Transverse colon (tissue), 3 donors: ENCODE measurements at regions not wholly inside any gene's neighbourhood (a gene's known extent, or its start where the extent isn't known, plus 50 kb on each side); places are given as distances from the start of the nearest gene placed in this dataset.

Experiments used
- EP300 ChIP-seq: sonication (generic); formaldehyde crosslinking; IDR thresholded peaks from one replicate; pipeline ENCODE4 v1.6.1; 2017; ENCODE audit warnings: antibody characterized with exemption, low read depth
- POLR2A ChIP-seq: fragments of 450-650 bp; IDR thresholded peaks from one replicate; pipeline ENCODE4 v1.6.1; 2016; ENCODE audit warnings: antibody characterized with exemption, mild to moderate bottlenecking, moderate library complexity
- TF ChIP-seq, protein P1 (sequence below), 5 experiments: fragments of 200-600 bp in 3 of 5; fragments of 450-650 bp in 2 of 5; sonication (generic) in 3 of 5; IDR thresholded peaks; 1 replicate in 2 of 5; 2 replicates in 3 of 5; pipeline ENCODE4 v1.5.1; 2016 to 2017; ENCODE audit warnings: antibody characterized with exemption in 5 of 5, inconsistent platforms in 3 of 5, mild to moderate bottlenecking in 2 of 5, moderate library complexity in 1 of 5

DNA sequence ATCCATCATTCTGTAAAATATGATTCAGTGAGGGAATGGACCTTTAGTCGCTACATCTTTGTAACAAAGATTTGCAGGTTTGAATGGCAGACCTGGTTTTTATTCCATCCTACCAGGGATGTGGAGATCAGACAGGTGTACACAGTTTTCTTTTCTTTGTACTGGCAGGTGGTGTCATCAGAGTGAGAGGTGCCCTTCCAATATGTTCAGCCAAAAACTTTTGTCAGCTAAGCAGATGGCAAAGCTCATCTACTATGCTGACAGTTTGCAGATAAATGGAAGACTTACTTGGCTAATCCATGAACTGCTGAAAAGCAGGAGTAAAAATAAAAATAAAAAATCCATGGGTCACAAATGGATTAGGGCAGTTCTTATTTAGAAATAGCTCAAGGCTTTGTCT, 185.5 kb upstream of the DOK6 start:
- TF ChIP-seq, protein P1, sequence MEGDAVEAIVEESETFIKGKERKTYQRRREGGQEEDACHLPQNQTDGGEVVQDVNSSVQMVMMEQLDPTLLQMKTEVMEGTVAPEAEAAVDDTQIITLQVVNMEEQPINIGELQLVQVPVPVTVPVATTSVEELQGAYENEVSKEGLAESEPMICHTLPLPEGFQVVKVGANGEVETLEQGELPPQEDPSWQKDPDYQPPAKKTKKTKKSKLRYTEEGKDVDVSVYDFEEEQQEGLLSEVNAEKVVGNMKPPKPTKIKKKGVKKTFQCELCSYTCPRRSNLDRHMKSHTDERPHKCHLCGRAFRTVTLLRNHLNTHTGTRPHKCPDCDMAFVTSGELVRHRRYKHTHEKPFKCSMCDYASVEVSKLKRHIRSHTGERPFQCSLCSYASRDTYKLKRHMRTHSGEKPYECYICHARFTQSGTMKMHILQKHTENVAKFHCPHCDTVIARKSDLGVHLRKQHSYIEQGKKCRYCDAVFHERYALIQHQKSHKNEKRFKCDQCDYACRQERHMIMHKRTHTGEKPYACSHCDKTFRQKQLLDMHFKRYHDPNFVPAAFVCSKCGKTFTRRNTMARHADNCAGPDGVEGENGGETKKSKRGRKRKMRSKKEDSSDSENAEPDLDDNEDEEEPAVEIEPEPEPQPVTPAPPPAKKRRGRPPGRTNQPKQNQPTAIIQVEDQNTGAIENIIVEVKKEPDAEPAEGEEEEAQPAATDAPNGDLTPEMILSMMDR (IDR thresholded peaks at IDR 0.05): no peak
- TF ChIP-seq POLR2A: no peak
- TF ChIP-seq EP300: no peak
